ENCODE measurements at regions not wholly inside any gene's neighbourhood (a gene's known extent, or its start where the extent isn't known, plus 50 kb on each side); places are given as distances from the start of the nearest gene placed in this dataset.

DNA sequence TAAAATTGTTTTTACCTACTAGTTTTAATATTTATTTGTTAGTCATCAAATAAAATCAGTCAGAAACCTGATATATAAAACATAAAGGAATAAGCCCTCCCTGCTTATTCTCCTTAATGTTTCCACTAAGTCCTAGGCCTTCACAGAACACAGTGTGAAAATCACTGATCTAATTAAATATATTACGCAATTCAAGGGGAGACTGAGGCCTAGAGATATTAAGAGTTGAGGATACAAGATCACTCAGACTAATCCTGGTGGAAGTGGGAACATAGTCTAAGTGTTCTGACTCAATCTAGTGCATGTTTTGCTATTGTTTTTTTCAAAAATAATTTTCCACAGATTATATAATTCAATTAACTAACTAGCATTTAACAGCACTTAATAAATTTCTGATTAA, 401.1 kb downstream of the SLCO4C1 start:
- in situ Hi-C loops (cut with HindIII; ENCODE audit: low pct_unique_long_range_greater_than_20kb, low sequenced_read_pairs) (no loop called here), intact Hi-C loops (cut with micrococcal nuclease; ENCODE audit: unreplicated experiment) (no loop called here)
- ATAC-seq (no peak), DNase-seq (ENCODE audit: low read depth, low spot score) (no peak)
- CTCF ChIA-PET, result no interaction called here
- Histone ChIP-seq H3K4me3 (ENCODE audit: low read depth in 2 of 2, low read length in 2 of 2) (no peak overlapping the region), H3K27ac (ENCODE audit: low read length) (no peak overlapping the region), H3K27me3 (ENCODE audit: control insufficient read depth, insufficient read depth, low read length) (no peaks in the 10 kb centered on the region), H3K4me1 (ENCODE audit: control insufficient read depth, insufficient read depth, low read length) (no peaks in the 10 kb centered on the region), H3K36me3 (ENCODE audit: control insufficient read depth, insufficient read depth, low read length) (no peaks in the 10 kb centered on the region; the same call in 1 of the 2 replicates), H3K9me3 (ENCODE audit: control insufficient read depth, insufficient read depth, low read depth, low read length) (no peaks in the 10 kb centered on the region)
- no TSS peak for BruUV-seq (replicated peaks)
- POLR2A ChIA-PET, result no interaction called here
- TF ChIP-seq, protein P1, sequence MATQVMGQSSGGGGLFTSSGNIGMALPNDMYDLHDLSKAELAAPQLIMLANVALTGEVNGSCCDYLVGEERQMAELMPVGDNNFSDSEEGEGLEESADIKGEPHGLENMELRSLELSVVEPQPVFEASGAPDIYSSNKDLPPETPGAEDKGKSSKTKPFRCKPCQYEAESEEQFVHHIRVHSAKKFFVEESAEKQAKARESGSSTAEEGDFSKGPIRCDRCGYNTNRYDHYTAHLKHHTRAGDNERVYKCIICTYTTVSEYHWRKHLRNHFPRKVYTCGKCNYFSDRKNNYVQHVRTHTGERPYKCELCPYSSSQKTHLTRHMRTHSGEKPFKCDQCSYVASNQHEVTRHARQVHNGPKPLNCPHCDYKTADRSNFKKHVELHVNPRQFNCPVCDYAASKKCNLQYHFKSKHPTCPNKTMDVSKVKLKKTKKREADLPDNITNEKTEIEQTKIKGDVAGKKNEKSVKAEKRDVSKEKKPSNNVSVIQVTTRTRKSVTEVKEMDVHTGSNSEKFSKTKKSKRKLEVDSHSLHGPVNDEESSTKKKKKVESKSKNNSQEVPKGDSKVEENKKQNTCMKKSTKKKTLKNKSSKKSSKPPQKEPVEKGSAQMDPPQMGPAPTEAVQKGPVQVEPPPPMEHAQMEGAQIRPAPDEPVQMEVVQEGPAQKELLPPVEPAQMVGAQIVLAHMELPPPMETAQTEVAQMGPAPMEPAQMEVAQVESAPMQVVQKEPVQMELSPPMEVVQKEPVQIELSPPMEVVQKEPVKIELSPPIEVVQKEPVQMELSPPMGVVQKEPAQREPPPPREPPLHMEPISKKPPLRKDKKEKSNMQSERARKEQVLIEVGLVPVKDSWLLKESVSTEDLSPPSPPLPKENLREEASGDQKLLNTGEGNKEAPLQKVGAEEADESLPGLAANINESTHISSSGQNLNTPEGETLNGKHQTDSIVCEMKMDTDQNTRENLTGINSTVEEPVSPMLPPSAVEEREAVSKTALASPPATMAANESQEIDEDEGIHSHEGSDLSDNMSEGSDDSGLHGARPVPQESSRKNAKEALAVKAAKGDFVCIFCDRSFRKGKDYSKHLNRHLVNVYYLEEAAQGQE (IDR thresholded peaks at IDR 0.05; ENCODE audit: insufficient read depth in 1 of 2, low read depth in 2 of 2, low read length in 1 of 2), result no peak

DNA sequence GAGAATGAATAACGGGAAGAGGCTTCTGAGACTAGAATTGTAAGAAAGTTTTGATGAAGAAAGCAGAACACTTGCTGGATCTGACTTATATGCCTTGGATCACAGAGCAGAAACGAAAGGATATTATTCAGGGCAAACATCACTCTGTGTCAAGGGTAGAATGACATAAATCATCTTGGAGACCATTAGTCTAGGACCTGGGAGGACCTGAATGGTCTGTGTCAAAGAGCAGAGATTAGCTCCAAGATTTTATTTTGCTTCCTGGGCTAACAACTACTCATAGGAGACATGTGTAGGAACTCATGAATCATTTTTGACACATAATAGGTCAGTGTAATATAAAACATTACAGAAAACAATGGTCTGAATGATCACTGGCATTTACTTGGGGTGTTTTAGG, 417.9 kb downstream of the SLCO4C1 start:
- Histone ChIP-seq H3K4me1 (ENCODE audit: control insufficient read depth, insufficient read depth, low read length) (no peaks in the 10 kb centered on the region), H3K36me3 (ENCODE audit: control insufficient read depth, insufficient read depth, low read length) (no peaks in the 10 kb centered on the region), H3K4me3 (ENCODE audit: low read depth in 2 of 2, low read length in 2 of 2) (no peak overlapping the region), H3K27ac (ENCODE audit: low read length) (no peak overlapping the region), H3K27me3 (ENCODE audit: control insufficient read depth, insufficient read depth, low read length) (no peaks in the 10 kb centered on the region), H3K9me3 (ENCODE audit: control insufficient read depth, insufficient read depth, low read depth, low read length) (no peaks in the 10 kb centered on the region)
- intact Hi-C loops (cut with micrococcal nuclease; ENCODE audit: unreplicated experiment), result no loop called here
- in situ Hi-C loops (cut with HindIII; ENCODE audit: low pct_unique_long_range_greater_than_20kb, low sequenced_read_pairs), result no loop called here
- no TSS peak for BruUV-seq (replicated peaks)
- DNase-seq (ENCODE audit: low read depth, low spot score), result no peak
- ATAC-seq, result no peak
- ChIA-PET POLR2A (no interaction called here), CTCF (no interaction called here)
- TF ChIP-seq TCF7L2 (IDR thresholded peaks at IDR 0.05; ENCODE audit: low read depth, low read length), result no peak

DNA sequence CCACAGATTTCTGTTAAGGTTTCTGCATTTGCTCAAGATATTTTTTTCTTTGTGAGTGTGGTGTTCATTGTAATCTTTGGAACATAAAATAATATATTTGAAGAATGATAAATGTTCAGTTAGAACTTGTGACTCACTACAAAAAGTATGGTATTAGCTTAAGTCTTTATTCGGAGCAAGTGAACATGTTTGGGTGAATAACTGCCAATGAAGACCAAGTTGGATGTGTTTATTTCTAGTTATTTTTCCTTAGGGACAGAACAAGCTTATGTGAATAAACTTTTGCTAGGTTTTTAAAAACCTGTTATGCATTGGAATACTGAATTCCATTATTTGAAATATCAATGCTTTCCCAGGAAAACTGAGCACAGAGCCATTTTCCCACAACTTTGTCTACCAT, 418.6 kb downstream of the SLCO4C1 start:
- in situ Hi-C loops (cut with HindIII; ENCODE audit: low pct_unique_long_range_greater_than_20kb, low sequenced_read_pairs), result no loop called here
- H3K36me3 ChIP-seq (ENCODE audit: control insufficient read depth, insufficient read depth, low read length), result no peaks in the 10 kb centered on the region
- TF ChIP-seq, protein P1 (IDR thresholded peaks at IDR 0.05; ENCODE audit: insufficient read depth in 1 of 2, low read depth in 2 of 2, low read length in 1 of 2), result no peak
- TF ChIP-seq SIN3A (IDR thresholded peaks at IDR 0.05; ENCODE audit: borderline replicate concordance, insufficient read depth, low read depth, low read length) (no peak), POLR2AphosphoS5 (IDR thresholded peaks at IDR 0.05; ENCODE audit: low read depth, low read length) (no peak), TCF7L2 (IDR thresholded peaks at IDR 0.05; ENCODE audit: low read depth, low read length) (no peak)
- TF ChIP-seq, protein P2, sequence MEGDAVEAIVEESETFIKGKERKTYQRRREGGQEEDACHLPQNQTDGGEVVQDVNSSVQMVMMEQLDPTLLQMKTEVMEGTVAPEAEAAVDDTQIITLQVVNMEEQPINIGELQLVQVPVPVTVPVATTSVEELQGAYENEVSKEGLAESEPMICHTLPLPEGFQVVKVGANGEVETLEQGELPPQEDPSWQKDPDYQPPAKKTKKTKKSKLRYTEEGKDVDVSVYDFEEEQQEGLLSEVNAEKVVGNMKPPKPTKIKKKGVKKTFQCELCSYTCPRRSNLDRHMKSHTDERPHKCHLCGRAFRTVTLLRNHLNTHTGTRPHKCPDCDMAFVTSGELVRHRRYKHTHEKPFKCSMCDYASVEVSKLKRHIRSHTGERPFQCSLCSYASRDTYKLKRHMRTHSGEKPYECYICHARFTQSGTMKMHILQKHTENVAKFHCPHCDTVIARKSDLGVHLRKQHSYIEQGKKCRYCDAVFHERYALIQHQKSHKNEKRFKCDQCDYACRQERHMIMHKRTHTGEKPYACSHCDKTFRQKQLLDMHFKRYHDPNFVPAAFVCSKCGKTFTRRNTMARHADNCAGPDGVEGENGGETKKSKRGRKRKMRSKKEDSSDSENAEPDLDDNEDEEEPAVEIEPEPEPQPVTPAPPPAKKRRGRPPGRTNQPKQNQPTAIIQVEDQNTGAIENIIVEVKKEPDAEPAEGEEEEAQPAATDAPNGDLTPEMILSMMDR (IDR thresholded peaks at IDR 0.05), result no peak
- no peaks in the 10 kb centered on the region for H3K4me1 ChIP-seq (ENCODE audit: control insufficient read depth, insufficient read depth, low read length)
- H3K9me3 ChIP-seq (ENCODE audit: control insufficient read depth, insufficient read depth, low read depth, low read length), result no peaks in the 10 kb centered on the region
- DNase-seq (ENCODE audit: low read depth, low spot score), result no peak
- no TSS peak for BruUV-seq (replicated peaks)
- H3K27ac ChIP-seq (ENCODE audit: low read length), result no peak overlapping the region
- ChIA-PET POLR2A (no interaction called here), CTCF (no interaction called here)
- intact Hi-C loops (cut with micrococcal nuclease; ENCODE audit: unreplicated experiment), result no loop called here
- no peak for ATAC-seq
- H3K4me3 ChIP-seq (ENCODE audit: low read depth in 2 of 2, low read length in 2 of 2), result no peak overlapping the region
- H3K27me3 ChIP-seq (ENCODE audit: control insufficient read depth, insufficient read depth, low read length), result no peaks in the 10 kb centered on the region
